LNCAP (cell line): ENCODE measurements at regions not wholly inside any gene's neighbourhood (a gene's known extent, or its start where the extent isn't known, plus 50 kb on each side); places are given as distances from the start of the nearest gene placed in this dataset.

Source experiments
- TF ChIP-seq, protein P1 (sequence below): fragments of 450-650 bp; IDR thresholded peaks from 2 replicates; pipeline ENCODE4 v1.5.1; 2017; ENCODE audit warnings: mild to moderate bottlenecking

DNA sequence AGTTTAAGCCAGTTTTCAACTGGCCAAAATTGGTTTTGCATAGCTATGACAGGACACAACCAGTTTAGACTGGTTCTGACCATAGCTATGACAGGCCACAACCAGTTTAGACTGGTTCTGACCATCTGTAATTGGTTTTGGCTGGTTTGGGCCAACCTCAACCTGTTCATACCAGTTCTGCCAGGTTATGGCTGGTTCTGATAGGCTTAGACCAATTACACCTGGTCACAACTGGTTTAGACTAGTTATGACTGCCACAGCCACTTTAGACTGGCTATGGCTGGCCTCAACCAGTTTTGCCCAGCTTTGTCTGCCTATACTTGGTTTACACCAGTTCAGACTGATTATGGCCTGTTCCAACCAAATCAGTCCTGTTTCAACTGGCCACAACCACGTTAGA lies 353.2 kb upstream of the CAMK1G start:
- TF ChIP-seq, protein P1, sequence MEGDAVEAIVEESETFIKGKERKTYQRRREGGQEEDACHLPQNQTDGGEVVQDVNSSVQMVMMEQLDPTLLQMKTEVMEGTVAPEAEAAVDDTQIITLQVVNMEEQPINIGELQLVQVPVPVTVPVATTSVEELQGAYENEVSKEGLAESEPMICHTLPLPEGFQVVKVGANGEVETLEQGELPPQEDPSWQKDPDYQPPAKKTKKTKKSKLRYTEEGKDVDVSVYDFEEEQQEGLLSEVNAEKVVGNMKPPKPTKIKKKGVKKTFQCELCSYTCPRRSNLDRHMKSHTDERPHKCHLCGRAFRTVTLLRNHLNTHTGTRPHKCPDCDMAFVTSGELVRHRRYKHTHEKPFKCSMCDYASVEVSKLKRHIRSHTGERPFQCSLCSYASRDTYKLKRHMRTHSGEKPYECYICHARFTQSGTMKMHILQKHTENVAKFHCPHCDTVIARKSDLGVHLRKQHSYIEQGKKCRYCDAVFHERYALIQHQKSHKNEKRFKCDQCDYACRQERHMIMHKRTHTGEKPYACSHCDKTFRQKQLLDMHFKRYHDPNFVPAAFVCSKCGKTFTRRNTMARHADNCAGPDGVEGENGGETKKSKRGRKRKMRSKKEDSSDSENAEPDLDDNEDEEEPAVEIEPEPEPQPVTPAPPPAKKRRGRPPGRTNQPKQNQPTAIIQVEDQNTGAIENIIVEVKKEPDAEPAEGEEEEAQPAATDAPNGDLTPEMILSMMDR = no peak

DNA sequence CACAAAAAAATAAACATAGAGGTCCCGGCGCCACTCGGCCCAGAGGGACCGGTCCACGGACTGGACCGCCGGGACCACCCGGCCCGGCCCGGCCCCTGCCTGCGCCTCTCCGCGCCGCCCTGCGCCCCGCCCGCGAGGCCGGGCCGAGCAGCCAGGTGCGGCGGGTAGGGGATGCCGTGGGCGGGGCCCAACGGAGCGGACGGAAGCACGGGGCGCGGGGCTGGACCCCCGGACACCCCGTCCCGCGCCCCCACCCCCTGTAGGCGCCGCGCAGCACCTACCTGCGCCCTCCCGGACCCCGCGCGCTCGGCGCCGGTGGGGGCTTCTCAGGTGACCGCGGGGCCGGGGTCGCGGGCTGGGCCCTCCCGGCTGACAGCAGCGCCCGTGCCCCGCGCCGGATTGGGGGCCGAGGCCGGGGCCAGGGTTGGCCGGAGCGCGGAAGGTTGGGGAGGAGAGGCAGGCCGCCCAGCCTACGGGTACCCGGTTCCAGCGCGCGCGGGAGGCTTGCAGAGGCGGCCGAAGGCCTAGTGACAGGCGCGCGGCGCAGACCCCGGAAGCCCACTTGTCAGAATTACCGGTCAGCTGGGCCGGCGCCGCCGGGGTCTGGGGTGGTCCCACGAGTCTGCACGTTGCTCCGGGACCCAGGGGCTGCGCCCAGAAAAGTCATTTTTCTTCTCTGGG lies 351.9 kb upstream of the CAMK1G start:
- TF ChIP-seq, protein P1 = no peak

DNA sequence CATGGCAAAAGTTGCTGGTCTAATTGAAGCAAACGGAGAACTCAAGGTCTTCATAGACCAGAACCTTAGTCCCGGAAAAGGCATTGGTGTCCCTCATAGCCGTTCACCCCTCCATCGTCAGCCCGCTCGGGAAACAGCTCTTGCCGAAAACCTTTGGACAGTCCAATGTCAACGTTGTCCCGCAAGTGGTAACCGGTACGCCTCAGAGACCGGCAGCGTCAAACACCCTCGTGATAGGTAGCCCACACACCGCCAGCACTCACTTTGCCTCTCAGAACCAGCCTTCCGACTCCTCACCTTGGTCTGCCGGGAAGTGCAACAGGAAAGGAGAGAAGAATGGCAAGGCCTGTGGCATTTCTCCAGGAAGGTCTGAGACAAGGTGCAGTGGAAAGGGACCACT lies 351.3 kb upstream of the CAMK1G start:
- TF ChIP-seq, protein P1 = no peak

DNA sequence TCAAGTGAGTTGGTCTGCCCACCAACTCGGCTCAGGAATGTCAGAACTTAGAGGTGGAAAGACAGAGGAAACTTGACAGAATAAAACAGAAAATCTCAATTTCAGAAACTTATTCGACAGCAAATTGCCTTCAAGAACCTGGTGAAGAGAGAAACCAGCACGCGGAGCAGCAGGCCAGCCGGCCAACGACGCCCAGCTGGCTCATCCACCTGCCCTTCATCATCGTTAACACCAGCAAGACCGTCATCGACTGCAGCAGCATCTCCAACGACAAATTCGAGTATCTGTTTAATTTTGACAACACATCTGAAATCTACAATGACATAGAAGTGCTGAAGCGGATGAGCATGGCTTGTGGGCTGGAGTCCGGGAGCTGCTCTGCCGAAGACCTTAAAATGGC lies 350.8 kb upstream of the CAMK1G start:
- TF ChIP-seq, protein P1 = no peak

DNA sequence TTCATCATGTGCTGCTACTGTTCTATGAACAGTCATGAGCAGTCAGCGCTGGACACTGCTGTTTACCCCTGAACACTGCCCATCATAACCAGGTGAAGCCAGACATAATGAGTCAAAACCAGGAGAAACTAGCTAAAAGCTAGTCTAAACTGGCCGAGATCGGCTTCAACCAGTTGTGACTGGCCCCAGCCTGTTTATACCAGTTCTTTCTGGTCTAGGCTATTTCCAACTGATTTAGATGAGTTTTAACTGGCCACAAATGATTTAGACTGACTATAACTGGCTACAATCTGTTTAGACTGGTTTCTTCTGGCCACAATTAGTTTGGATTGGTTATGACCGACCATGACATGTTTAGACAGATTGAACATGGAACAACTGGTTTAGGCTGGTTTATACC lies 348.3 kb upstream of the CAMK1G start:
- TF ChIP-seq, protein P1 = no peak

DNA sequence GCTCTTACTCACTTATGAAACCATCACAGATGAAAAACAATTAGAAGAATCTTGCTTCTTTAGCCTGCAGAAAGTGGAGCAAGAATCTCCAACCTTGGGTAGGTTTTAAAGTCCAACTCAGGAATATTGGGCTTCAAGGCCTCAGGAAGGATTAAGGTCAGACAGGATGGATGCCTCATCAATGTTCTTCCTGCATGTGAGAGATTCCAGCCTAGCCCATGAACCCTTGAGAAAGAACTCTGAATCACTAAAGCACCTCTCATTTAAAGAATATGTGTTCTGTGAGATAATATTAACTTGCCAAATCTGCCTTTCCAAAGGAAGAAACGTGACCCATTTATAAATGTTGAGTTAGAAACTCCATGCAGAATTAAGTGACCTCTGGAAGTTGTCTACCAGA lies 345.2 kb upstream of the CAMK1G start:
- TF ChIP-seq, protein P1 = no peak

DNA sequence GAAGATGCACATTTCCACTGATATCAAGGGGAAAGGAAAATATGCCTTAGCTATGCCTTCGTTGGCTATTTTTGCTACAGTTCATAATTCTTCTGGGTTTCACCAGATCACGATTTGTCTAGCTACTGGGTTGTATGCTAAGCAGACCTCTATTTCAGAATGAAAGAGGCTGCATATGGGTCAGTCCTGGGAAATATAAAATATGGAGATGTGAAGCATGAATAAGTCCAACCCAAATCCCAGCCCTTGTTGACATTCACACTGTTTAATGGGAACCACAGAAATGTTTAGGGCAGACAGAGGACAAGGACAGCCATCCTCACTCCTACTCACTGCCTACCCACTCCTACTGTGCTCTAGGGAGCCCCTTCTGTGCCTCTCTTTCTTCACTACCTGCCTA lies 343.2 kb upstream of the CAMK1G start:
- TF ChIP-seq, protein P1 = no peak

DNA sequence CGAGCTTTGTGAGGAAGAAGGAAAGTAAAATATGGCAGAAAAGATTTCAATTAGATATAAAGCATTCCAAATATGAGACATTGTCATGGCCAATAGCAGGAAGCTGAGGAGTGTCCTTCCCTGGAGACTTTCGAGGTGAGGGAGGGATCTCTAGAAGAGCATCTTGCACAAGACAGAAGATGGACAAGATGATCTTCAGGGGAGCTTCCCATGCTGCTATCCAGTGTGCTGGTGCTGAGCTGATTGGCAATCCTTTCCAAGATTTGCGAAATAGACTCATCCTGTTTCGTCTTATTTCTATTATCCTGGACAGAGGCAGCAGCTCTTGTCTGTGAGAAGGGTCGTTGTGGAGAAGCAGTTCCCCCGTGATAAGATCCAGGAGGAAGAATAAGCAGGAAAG lies 342.0 kb upstream of the CAMK1G start:
- TF ChIP-seq, protein P1 = no peak
